CD4-positive, alpha-beta T cell treated with Interleukin-4 for 1 hour (primary cell): ENCODE measurements at regions not wholly inside any gene's neighbourhood (a gene's known extent, or its start where the extent isn't known, plus 50 kb on each side); places are given as distances from the start of the nearest gene placed in this dataset.
A peak's percentile ranks its signal among the peaks of the same experiment; 100 is the strongest.

ENCODE experiments used
- DNase-seq, 2 donors: peaks; one replicate each; pipeline ENCODE4 v3.0.0-alpha.2; 2020 to 2022

DNA sequence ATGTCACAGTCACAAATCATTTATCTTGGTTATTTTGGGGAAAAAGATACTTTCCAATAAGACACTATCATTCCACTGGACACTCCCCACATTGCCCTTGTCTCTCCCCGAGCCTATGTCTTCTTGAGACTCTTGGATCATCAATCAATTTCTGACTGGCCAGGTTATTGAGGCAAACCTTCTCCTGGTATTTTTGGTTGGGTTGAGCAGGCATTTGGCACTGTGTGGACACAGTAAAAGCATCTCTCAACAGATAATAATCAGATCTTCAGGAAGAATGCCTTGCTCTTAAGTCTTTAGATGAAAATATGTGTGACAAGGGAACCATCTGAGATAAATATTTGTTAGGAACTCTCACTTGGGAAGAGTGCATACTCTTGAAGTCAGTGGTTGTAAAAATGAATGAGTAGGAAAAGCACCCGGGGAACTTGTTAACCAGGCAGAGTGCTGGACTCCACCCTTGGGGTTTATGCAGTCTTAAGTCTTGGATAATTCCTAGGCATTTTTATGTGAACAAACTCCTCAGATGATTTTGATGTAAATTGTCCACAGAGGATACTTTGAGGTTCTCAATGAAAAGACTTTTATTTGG, 223.8 kb upstream of the CLINT1 start:
- DNase-seq, result no peak

DNA sequence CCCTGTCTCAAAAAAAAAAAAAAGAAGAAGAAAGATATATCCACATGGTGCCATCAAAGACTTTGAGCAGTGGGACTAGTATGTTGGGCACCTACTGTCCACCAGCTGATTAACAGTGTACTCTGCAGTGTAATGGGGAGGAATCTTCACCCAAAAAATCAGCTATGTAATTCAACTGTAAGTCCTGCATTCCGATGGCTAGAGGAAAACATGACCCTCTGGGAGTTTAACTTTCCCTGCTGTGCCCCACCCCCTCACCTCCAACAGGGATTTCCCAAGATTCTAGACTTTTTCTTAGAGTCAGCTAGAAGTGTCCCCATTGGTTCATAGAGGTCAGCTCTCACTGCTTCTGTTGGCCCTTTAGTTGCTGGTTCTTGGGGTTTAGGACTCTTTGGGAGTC, 221.2 kb upstream of the CLINT1 start:
- DNase-seq, result no peak

DNA sequence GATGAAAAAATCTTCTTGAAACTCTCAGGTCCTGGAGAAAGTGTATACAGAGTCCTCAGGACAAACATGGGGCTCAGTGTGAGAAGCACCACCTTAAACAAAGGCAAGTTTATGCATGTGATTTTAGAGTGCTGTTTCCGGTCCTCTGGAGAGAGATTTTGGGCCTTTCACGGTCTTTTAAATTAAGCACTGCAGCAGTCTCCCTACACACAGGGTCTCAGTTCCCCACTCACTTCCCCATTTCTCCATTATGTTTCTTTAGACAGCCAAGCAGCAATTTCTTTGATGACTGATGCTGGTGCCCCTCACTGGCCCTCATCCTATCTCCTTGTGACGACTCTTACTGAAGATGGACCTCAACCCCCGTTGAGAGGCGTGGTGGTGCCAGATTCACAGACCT, 220.2 kb upstream of the CLINT1 start:
- no peak for DNase-seq

DNA sequence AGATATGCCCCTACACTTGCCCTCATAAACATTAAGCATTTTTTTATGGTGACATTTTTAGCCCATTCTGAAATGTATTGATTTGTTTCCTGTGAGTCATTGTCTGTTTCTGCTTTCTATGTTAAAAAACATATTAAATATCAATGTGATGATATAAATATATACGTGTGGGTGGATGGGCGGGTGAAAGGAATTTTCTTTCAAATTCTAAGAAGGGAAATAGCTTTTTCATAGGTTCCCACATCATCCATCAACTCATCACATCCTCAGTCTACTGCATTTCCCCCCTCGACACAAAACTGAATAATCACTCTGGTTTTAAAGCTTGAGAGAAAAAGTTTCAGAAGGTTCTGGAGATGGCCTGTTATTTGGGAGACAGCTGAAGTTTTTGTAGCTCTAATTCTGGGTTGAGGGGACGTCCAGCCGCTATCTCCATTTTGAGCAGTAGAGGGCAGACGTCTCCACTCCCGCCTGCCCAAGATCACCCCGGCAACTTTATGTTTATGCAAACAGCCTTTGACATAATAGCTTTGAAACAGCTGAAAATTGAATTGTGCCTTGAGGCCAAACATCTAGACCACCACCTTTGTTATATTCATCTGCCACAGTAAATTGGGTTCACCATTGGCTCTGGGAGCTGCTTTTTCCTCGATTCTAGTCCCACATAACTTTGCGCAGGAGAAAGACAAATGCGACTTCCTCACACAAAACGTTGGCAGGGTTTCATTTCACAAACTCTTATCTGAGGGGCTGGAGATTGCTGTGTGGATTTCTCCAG, 216.2 kb upstream of the CLINT1 start:
- DNase-seq, result peak; percentile 46 to 59

DNA sequence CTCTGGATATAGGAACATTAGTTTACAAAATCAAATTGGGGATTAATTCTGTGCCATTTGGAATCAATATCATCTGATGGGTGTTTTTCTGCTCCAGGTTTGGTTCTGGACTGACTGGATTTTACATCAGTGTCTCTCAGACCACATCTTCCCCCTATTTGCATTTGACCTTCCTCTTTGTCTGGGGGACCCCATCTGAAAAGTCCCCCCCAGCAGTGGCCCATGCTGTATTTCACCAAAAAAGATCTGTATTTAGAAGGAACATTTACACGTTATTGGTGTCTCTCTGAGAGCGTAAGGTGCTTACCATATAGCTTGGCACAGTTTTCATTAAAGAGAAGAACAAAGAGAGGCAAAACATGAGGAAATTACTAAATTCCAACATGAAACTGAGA, 215.6 kb upstream of the CLINT1 start:
- DNase-seq, result no peak

DNA sequence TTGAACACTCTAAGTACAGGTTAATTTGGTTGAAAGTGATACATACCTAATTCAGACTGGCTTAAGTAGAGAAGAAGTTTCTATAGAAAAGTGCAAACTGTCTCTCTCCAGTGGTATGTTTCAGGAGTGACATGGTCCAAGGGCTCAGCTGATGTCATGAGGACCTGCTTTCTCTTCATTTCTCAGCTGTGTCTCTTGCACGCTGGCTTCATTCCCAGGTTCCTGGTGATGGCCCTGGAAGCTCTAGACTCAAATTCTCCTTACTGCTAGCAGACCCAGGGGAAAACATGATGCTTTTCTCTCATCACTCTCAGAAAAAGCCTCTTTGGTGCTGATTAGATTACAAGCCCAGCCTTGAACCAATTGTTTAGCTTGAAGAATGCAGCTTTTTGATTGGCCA, 211.9 kb upstream of the CLINT1 start:
- DNase-seq, result no peak

DNA sequence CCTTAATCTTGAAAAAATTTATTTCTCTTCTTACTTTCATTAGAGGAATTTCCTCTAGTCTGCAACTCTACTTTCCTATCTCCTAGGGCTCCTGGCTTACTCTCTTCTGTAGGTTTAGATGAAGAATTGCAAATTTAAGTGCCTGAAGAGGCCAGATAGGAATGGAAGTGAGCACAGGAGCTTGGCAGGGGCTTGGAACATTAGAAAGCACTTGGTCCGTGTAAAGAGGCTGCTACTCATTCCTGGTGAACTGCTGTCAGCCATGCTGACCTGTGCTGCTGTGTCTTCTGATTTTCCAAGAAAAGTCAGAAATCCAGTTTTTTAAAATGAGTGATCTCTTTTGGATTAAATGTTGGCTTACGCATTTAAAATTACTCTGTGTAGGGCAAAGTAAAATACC, 210.9 kb upstream of the CLINT1 start:
- DNase-seq, result no peak

DNA sequence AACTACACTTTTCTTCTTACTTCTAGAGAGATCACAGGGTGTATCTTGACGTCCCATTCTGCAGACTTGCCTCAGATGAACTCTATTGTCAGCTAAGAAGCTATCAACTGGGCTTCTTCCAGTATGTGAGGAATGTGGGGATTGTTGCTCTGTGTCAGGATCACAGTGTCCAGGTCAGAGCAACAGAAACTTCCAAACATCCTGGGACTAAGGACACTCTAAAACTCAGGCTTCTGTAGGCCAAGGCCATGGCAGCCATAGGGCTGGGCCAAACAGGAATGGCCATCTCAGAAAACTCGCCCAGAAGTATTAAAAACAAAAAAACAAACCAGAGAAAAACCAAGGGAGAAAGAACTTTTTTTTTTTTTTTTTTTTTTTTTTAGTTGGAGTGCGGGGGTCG, 210.0 kb upstream of the CLINT1 start:
- no peak for DNase-seq

DNA sequence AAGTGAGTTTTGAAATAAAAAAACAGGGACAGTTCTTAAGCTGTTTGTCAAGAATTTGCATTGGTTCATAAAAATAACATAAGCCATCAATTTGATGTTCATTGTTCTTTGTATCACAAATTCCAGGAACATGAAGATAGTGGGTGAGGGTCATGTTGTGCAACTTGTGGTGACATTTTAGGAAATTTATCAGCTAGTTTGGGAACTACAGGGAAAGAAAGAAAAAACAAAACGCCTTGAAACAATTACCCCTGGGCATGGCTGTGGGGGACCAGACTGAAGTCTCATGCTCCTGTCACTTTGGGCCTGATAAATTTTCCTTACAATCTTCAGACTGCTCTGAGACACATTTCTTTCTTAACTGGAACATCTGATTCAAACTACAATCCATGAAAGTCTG, 207.1 kb upstream of the CLINT1 start:
- DNase-seq, result no peak

DNA sequence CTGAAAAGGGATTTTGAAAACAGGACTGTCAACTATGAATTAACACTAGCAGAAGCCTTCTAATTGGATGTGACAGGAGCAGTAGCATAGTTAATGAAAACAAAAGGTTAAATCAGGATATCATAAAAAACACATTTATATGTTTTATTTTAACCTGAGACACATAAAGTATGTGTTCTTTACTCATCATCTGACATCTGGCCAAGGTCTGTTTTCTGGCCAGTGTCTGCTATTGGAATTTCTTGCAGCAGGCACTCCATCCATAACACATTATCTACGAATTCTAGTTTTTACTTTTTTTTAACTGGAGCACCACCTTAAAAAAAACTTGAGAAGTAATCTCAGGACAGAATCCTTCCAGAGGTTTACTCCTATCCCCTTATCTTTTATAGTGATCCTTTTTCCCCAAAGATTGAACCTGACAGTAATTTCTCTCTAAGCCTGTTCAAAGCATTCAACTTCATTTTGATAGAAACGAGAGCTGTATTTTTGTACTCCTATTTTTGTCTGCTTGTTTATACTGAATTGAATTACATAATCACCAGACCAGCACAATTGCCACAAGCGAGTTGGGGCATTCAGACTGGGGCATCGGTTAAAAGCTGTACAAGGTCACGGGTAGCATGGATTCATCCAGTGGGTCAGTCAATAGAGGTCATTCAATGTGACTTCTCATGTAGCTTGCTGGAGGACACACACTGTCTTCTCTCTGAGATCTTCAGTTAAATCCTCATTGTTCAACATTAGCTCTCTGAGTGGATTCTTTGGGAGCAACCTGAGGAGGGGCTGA, 205.6 kb upstream of the CLINT1 start:
- no peak for DNase-seq

DNA sequence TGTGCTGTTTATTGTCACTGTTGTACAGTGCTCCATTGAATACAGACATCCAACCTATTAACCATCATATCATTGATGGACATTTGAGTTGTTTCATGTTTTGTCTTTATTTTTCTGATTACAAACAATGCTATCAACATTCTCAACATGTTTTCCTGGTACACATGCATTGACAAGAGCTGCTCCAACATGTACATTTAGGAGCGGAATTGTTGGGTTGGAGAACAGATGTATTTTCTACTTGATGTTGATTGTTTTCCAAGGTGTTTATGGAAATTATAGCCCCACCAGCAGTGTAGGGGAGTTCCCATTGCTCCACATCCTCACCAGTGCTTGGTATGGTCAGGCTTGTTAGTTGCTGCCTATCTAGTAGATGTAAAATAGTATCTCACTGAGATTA, 204.1 kb upstream of the CLINT1 start:
- DNase-seq, result no peak

DNA sequence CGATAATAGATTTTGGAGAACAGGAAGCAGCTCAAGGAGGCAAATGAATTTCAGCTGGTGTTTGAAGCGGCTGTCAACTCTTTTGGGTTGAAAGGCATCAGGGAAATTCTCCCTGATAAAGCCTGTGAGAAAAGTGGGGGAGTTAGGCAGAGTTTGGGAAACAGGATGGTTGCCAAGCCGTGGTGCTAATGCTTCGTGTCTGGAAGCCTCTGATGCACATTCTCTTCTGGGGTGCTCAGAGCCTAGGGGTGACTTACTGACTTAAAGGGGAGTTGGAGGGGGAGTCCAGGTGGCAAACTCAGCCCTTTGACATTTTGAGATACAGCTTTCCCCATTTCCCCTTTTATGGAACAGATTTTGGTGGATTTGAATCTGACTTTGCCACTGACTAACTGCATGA, 202.5 kb upstream of the CLINT1 start:
- DNase-seq, result no peak

DNA sequence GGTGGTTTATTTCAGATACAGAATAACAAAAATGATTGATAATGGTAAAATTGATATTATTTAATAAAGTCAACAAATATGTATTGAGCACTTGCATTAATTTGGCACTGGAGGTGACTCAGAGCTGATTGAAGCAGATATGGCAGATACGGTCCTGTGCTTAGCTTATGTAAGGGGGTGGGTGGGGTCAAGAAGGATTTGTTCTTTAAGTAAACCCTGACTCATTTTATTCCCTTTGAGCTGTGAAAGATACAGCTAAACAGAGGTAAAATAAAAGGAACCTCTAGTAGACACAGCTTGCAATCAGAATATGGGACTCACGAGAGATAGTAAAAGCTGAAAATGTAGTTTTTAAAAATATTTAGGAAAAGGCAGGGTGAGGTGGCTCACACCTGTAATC, 201.3 kb upstream of the CLINT1 start:
- DNase-seq, result no peak

DNA sequence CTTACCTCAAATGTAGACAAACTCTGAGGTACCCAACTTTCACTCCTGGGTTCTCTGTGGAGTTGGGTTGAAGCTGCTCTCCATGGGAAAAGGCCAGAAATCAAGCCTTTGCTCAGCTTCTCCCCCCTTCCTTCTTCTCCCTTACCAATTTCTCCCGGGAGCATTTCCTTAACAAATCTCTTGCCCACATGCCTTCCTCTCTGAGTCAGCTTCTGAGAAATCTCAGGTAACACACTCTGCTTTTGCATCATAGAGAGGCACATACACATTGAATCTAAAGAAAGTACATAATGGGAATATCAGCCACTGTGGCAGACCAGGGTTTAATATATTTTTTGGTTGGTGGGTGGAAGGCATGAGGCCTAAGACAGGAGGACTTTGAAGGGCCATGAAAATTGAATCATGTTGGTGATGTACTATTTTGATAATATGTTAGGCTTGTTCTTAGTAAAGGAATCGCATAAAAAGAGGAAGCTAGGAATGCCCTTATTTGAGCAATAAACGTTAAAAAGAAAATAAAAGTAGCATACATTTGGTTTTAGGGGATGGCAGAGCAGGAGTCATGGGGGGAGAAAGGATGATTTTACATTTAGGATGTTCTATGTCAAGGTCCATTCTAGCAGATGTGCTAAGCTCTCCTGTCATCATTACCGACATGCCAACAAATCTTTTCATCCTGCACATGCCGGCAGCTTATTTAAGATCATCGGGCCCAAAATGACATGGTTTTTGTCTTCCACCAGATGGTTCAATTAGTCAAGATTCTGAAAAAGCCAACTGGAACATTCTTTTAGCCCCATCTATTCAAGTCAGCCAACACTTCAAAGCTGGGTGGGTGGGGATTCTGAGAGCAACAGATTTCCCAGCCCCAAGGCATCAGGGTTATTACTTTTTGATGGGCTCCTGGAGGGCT, 199.5 kb upstream of the CLINT1 start:
- DNase-seq, result no peak

DNA sequence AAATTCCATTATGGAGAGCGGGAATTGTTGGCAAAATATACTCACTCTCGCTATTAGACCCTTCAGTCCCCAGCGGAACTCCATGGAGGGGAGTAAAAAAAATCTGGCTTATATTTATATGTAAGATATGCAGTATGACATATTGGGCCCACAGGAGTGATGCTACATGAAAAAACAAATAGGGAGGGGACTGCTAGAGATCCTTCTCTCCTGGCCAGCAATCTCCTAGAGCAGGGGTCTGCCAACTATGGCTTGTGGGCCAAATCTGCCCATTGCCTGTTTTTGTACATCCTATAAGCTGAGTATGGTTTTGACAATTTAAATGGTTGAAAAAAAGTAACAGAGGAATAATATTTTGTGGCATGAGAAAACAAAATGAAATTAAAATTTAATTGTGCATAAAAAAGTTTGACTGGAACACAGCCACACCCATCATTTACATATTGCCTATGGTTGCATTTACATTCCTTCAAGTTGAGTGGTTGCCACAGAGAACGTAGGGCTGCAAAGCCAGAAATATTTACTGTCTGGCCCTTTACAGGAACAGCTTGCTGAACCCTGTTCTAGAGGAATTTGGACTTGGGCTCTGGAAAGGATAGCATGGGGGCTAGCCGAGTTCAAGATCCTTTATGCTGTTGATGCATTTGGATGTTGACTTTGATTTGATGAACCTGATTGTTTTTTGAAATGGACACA, 197.3 kb upstream of the CLINT1 start:
- no peak for DNase-seq

DNA sequence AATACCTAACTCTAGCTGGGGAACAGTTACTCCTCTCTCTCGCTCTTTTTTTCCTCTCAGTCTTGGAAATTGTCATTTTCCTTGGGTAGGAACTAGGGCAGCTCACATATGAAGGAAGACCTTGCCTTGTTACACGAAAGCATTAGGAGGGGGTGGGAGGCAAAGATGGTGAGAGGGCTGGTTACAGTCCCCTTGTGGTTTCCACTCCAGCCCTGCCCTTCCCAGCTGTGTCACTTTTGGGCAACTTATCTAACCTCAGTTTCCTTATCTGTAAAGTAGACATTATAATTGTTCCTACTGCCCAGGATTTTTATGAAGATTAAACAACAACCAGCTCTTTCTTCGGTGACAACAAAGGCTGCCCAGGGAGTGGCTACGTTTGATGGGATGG, 196.2 kb upstream of the CLINT1 start:
- DNase-seq, result no peak

DNA sequence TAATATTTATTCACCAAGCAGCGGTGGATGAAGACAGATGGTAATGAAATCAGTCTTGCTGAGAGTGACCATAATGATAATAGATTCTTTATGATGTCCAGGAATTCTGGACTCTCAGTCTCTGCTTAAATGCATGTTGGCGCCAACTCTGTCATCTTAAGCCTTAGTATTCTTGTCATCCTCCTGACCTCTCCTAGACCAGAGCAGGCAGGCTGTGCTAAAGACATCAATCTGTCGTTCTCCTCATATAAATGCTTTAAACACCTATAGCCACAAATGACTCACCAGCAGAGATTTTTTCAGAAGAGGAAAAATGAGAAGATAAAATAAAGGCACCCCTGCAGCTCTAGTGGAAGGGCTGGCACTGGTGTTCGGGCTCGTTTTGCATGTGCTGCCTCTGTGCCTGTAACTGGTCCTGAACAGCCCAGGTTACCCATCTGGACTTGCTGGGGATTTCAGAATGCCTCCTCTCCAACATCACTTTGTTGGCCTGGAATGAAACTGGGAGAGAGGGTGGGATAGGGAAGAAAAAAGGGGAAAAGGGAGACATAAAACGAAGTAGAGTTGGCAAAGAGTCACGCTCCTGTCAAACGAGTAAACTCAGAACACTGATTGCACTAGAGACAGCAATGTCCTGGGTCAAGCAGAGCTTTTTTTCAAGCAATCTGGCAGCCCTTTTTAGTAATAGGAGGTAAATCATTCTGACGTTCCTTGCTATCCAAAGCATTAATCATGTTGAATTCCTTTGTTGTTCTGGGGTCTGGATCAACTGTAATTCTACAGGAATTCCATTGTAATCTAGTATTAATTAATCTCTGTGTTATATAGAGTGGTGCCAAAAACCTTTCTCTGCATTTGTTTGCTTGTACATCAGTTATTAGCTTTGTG, 195.5 kb upstream of the CLINT1 start:
- DNase-seq, result no peak

DNA sequence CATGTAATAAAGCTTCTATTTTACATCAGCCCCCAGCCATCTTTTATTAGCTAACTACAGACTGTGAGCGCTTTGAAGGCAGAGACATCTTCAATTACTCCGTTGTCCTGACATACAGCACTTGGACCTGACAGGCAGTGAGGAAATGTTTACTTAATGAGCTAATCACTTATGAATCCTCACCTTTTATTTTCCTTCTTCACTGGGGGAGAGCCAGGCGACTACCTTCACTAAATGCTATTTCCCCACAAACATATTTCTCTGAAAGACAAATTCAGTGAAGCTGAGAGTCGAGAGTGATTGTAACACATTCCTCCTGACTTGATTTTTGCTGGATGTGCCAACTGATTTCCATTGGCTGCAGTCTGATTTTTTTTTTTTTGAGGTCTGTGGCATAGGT, 192.1 kb upstream of the CLINT1 start:
- DNase-seq, result no peak

DNA sequence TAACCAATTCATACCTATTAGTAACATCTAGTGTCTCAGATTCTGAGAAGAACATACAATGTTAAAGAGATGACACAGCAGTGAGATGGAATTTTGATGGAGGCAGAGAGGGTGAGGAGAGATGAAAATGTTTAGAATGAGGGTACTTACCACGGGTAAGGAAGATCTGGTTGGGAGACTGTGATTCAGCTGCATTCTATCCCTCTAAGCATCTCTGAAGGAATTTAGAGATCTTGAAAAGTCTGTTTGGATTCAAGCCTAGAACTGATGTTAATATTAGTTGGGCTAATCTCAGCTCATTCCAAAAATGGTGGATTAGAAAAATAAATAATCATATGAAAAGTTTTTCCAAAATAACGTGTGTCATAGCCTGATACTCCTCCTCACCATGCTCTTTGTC, 191.5 kb upstream of the CLINT1 start:
- DNase-seq, result no peak

DNA sequence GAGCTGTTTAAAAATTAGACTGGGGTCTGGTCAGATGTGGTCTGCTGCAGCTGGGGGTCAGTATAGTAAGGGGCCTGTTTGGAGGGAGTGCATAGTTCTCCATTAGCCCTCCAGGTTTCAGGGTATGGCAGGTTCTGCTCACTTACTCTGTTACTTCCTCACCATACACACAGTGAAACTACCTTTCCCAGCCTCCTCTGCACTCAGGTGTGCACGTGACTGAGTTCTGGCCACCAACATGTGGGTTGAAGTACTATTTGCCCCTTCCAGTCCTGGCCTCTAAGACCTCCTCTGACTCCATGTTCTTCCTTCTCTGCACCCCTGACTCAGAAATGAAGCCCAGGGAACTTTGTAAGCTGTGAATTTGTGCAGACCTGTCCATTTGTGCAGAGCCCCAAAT, 190.5 kb upstream of the CLINT1 start:
- DNase-seq, result no peak

DNA sequence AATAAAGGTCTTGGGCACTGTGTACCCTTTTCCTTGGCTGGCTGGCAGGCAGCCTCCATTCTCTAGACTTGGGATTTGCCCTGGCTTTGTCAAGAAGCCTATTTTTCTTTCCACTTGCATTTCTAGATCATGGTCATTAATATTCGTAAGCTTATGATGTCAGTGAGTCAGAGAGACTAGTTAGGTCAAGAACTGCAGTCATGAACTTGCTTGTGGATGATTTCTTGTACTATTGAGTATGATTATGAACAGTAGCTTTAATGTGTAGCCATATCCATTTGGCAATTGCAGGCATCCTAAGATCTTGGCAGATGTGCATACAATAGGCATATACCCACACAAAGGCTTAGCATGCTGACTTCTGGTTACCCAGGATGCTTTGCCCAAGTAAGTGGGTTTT, 186.8 kb upstream of the CLINT1 start:
- no peak for DNase-seq
